Ammon's horn (tissue), 1 donor: ENCODE measurements at regions not wholly inside any gene's neighbourhood (a gene's known extent, or its start where the extent isn't known, plus 50 kb on each side); places are given as distances from the start of the nearest gene placed in this dataset.
A peak's percentile ranks its signal among the peaks of the same experiment; 100 is the strongest.

Experiments used
- DNase-seq: peaks from one replicate; pipeline ENCODE4 v3.0.0-alpha.2; 2016; ENCODE audit warnings: low spot score

DNA sequence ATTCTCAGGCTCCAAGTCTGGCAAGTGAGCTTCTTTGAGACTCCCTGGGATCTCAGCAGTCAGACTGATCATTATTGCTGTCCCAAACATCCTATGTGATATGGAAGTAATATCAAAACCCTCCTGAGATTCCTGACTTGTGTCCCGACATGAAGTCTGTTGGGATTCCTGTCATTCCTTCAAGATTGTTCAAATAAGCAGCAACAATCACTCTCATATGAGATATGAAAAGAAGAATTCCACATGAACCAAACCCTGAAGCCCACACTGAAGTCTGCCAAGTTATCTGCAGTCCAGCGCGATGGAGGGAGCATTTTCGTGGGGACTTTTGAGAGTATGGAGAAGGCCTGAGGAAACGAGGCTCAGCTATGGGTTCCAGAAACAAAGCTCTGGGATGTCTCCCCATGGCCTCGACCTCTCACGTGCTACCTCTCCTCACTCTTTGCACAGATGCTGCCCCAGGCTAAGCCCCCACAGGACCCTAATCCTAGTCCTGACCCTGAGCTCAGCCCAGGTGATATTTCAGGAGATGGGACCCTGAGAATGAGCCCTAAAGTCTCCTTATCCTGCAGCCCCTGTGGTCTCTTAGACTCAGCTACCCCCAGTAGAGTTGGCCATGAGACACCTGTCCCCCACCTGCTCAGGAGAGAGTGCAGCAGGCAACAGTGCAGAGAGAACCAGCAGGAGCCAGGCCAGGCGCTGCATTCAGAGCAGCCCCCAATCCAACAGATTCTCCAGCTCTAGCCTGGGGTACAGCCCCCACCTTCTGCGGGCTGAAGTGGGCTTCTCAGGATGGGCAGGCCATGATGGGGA is 100.2 kb downstream of the GGTLC2 start:
- DNase-seq, result no peak

GRCh38 chr22:22745225-22746060 is 101.0 kb downstream of the GGTLC2 start:
- peak; percentile 51 for DNase-seq

DNA sequence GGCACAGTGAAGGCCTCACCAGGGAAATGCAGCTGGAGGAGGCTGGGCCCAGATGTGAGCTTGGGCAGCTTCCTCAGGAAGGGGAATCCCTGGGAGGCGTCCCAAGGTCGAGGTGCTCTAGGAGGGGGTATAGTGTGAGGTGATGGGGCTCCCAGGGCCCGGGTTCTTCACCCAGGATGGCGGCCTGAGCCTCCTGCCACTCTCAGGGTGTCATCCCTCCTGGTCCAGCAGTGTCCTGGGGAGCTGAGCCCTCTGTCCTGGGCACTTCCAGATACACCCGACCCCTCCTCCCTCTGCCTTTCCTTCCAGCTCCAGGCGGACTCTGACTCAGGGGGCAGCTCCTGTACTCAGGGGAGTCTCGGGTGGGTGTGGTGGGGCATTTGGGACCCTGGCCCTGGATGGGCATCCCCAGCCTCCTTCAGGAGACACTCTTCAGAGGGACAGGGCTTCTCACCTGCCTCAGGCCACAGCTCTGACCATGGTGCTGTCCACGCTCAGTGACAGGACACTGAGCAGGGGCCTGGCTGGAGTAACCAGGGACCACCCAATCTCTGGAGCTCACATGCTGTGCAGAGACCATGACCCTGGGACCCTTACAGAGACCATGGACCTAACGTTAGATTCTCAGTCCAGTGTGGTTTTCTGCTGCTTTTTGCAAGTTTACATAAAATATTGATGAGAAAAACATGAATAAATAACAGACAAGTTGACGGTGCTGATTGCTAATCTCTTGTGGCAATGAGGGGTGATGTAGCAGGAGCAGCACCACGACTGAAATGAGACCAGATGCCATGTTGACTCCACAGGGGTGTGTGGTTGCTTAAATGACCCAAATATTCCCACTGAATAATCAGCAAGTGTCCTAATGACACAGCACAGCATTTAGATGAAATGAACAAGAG is 101.9 kb downstream of the GGTLC2 start:
- DNase-seq, result no peak

DNA sequence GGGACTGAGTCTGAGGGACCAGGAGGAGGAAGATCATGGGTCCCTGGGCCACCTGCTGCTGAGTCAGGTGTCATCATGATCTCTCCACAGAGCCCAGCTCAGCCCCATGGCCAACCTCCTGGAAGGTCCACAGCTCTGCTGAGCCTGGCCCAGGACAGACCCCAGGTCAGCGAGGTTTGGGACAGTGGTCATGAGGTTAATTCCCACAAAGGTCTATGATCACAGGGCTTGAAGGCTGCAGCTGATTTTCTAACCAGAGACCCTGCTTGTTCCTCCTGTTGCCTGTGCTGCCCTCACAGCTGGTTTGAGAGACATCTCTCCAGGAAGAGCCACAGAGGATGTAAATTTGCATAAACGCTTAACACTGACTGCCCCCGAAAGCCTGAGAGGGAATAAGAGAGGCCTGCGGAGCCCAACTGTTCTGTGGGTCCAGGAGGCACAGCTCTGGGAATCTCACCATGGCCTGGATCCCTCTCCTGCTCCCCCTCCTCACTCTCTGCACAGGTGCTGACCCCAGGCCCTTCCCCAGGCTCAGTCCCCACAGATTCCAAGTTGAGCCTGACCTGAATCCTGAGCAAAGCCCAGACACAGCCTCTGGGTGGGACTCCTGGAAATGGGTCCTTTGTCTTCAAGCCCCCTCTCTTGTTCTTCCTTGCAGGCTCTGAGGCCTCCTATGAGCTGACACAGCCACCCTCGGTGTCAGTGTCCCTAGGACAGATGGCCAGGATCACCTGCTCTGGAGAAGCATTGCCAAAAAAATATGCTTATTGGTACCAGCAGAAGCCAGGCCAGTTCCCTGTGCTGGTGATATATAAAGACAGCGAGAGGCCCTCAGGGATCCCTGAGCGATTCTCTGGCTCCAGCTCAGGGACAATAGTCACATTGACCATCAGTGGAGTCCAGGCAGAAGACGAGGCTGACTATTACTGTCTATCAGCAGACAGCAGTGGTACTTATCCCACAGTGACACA is 102.8 kb downstream of the GGTLC2 start:
- no peak for DNase-seq

DNA sequence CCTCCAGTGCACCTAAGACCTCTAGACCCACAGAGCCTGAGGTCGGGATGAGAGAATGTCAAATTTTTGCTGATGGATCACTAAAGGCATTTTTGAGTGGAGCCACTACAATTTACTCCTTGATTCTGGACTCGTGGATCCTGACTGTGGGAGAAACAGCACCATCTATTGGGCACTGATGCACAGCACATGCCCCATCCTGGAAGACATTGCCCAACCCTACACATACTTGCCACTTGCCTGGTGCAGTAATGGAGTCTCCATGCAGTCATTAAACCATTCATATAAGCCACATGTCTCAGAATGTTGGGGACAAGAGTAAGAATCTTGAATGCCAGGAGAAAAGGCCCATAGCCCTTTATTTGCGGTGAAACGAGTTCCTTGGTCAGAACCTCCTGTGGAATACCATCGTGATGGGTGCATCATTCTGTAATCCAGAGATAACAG is 103.9 kb downstream of the GGTLC2 start:
- DNase-seq, result peak; percentile 71

- DNase-seq, result no peak
Observed at GRCh38 chr22:22748756-22749155, 104.3 kb downstream of the GGTLC2 start.

GRCh38 chr22:22749167-22749758 is 104.8 kb downstream of the GGTLC2 start:
- DNase-seq, result no peak

- DNase-seq, result no peak
Observed at GRCh38 chr22:22750335-22751042, 106.1 kb downstream of the GGTLC2 start.

GRCh38 chr22:22751043-22751603 is 106.7 kb downstream of the GGTLC2 start:
- no peak for DNase-seq

- no peak for DNase-seq
Observed at GRCh38 chr22:22752199-22752555, 107.8 kb downstream of the GGTLC2 start.

DNA sequence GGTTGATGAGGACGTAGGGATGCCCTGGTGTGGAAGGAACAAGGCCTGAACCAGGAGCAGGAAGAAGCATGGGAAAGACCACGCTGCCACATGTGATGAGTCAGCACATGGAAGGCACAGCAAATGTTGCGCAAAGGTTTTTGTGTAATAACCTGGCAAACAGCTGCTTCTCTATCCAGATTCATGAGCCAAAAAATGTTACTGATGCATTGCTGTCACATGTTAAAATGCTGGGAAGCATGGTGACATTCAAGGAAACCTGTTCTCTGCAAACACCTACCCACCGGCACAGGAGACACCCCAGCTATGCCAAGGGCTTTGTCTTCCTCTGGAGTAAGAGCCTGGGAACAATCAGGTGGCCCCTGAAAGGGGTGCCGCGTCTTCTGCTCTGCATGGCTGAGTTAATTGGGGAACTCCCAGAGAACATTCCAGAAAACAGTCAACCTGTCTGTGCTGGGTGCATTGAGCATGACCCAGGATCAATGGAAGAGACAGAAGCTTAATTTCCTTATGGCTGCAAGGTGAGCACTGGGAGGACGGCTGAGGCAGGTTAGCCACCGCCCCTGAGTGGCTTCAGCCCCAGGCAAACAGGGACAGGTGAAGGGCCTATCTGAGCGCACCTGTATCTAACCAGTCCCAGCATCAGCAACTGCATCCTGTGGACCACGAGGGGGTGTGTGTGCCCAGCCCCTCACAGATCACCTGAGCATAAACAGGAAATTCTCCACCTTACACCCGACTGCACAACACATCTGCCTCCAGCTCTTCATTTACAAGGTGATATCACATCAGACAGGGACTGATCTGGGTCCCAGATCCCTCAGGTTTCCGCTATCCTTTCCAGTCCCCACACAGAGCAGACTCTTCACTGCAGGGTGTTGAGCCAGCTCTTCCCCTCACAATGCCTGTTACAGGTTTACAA is 108.4 kb downstream of the GGTLC2 start:
- peak; percentile 20 for DNase-seq

GRCh38 chr22:22753526-22754267 is 109.3 kb downstream of the GGTLC2 start:
- DNase-seq, result peak; percentile 41

- no peak for DNase-seq
Observed at GRCh38 chr22:22754268-22754657, 109.8 kb downstream of the GGTLC2 start.

DNA sequence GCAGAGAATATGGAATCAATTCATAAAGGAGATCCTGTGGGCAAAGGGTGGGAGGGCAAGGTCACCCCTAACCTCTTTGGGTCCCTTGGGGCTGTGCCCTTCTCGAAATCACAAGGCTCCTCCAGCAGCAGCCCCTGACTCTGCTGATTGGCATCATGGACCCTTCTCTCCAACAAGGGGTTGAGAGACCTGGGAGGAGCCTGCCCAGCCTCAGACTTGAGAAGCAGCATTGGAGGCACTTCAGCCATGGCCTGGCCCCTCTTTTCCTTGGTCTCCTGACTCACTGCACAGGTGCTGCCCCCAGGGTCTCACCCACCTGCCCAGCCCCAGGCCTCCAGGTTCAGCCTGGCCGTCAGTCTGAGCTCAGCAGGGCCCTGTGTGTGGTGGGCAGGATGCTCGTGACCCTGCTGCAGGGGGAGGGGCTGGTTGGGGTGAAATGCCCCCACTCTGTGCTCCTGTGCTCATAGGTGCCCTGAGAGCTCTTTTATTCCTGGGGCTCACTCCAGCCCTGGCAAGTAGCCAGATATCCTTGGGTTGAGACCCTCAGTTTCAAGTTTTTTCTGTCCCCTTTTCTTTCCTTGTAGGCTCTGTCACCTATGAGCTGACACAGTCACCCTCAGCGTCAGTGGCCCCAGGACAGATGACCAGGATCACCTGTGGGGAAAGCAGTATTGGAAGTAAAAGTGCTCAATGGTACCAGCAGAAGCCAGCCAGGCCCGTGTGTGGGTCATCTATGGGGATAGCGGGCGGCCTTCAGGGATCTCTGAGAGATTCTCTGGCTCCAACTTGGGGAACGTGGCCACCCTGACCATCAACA is 110.8 kb downstream of the GGTLC2 start:
- DNase-seq, result no peak

- DNase-seq, result no peak
Observed at GRCh38 chr22:22755778-22756100, 111.3 kb downstream of the GGTLC2 start.

- no peak for DNase-seq
Observed at GRCh38 chr22:22756109-22756508, 111.7 kb downstream of the GGTLC2 start.
